MM.1S (cell line): ENCODE measurements at regions not wholly inside any gene's neighbourhood (a gene's known extent, or its start where the extent isn't known, plus 50 kb on each side); places are given as distances from the start of the nearest gene placed in this dataset.
"Not testable (repeated sequence)": the region's sequence is repeated elsewhere in the genome, so short reads cannot be mapped to it uniquely, and the experiment has no call there.

Experiments
- DNase-seq: peaks from one replicate; pipeline ENCODE4 v3.0.0-alpha.2; 2015
- H2AFZ ChIP-seq: fragments of 300-600 bp; sonication (generic); 2 replicates; pipeline ENCODE4 v1.6.0; 2016; ENCODE audit warnings: antibody characterized with exemption, low read length
- H3F3A ChIP-seq: fragments of 300-600 bp; sonication (generic); 2 replicates; pipeline ENCODE4 v1.6.1; 2016; ENCODE audit warnings: mild to moderate bottlenecking, antibody characterized with exemption, low read length, moderate library complexity, mixed read lengths; ENCODE audit not compliant: insufficient read depth
- H3K27ac ChIP-seq: fragments of 300-600 bp; sonication (generic); 2 replicates; pipeline ENCODE4 v1.5.1; 2016; ENCODE audit warnings: mild to moderate bottlenecking, low read length
- H3K27me3 ChIP-seq: fragments of 300-600 bp; sonication (generic); replicated peaks from 2 replicates; pipeline ENCODE4 v1.6.0; 2016; ENCODE audit warnings: low read length; ENCODE audit not compliant: insufficient read depth
- H3K36me3 ChIP-seq: fragments of 300-600 bp; sonication (generic); replicated peaks from 2 replicates; pipeline ENCODE4 v1.6.1; 2016; ENCODE audit warnings: mild to moderate bottlenecking, low read length, mixed read lengths; ENCODE audit not compliant: insufficient read depth
- H3K4me1 ChIP-seq: fragments of 300-600 bp; sonication (generic); 2 replicates; pipeline ENCODE4 v1.6.1; 2016; ENCODE audit warnings: low read length, mixed read lengths
- H3K4me2 ChIP-seq: fragments of 300-600 bp; sonication (generic); 2 replicates; pipeline ENCODE4 v1.6.0; 2016; ENCODE audit warnings: low read depth, low read length
- H3K4me3 ChIP-seq: fragments of 300-600 bp; sonication (generic); 2 replicates; pipeline ENCODE4 v1.5.1; 2016; ENCODE audit warnings: low read length, mixed read lengths
- H3K79me2 ChIP-seq: fragments of 300-600 bp; sonication (generic); 2 replicates; pipeline ENCODE4 v1.6.1; 2016; ENCODE audit warnings: mixed run types, low read length, mixed read lengths
- H3K9ac ChIP-seq: fragments of 300-600 bp; sonication (generic); 2 replicates; pipeline ENCODE4 v1.6.1; 2016; ENCODE audit warnings: low read length, mixed read lengths
- H3K9me2 ChIP-seq: fragments of 300-600 bp; sonication (generic); replicated peaks from 2 replicates; pipeline ENCODE4 v1.6.1; 2016; ENCODE audit warnings: mild to moderate bottlenecking, low read length, mixed read lengths; ENCODE audit not compliant: insufficient read depth
- H3K9me3 ChIP-seq: fragments of 300-600 bp; sonication (generic); replicated peaks from 2 replicates; pipeline ENCODE4 v1.6.1; 2016; ENCODE audit warnings: mild to moderate bottlenecking, low read length, mixed read lengths; ENCODE audit not compliant: insufficient read depth
- H4K20me1 ChIP-seq: fragments of 300-600 bp; sonication (generic); 2 replicates; pipeline ENCODE4 v1.6.1; 2016; ENCODE audit warnings: mild to moderate bottlenecking, low read length, moderate library complexity, mixed read lengths; ENCODE audit not compliant: insufficient read depth
- EZH2 ChIP-seq: fragments of 300-600 bp; sonication (generic); optimal IDR thresholded peaks from 2 replicates; pipeline ENCODE3; 2017; ENCODE audit warnings: low read depth, mild to moderate bottlenecking, antibody characterized with exemption, low read length, mixed read lengths
- EZH2phosphoT487 ChIP-seq: fragments of 300-600 bp; sonication (generic); IDR thresholded peaks from 2 replicates; pipeline ENCODE4 v1.6.1; 2018; ENCODE audit warnings: antibody characterized with exemption, low read length
- TF ChIP-seq, protein P1 (sequence below): fragments of 300-600 bp; sonication (generic); IDR thresholded peaks from 2 replicates; pipeline ENCODE4 v1.5.1; 2016; ENCODE audit warnings: antibody characterized with exemption, low read length, mixed read lengths

- no peak for TF ChIP-seq EZH2
- TF ChIP-seq, protein P1, sequence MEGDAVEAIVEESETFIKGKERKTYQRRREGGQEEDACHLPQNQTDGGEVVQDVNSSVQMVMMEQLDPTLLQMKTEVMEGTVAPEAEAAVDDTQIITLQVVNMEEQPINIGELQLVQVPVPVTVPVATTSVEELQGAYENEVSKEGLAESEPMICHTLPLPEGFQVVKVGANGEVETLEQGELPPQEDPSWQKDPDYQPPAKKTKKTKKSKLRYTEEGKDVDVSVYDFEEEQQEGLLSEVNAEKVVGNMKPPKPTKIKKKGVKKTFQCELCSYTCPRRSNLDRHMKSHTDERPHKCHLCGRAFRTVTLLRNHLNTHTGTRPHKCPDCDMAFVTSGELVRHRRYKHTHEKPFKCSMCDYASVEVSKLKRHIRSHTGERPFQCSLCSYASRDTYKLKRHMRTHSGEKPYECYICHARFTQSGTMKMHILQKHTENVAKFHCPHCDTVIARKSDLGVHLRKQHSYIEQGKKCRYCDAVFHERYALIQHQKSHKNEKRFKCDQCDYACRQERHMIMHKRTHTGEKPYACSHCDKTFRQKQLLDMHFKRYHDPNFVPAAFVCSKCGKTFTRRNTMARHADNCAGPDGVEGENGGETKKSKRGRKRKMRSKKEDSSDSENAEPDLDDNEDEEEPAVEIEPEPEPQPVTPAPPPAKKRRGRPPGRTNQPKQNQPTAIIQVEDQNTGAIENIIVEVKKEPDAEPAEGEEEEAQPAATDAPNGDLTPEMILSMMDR: no peak
- TF ChIP-seq EZH2phosphoT487: no peak
Measured at GRCh38 chr5:163748934-163749333, 243.5 kb downstream of the MAT2B start.

GRCh38 chr5:163750415-163750814, 245.0 kb downstream of the MAT2B start:
- H3K36me3 ChIP-seq, H3K9me3 ChIP-seq, H4K20me1 ChIP-seq, H3K27ac ChIP-seq, H3K9me2 ChIP-seq, H3K4me1 ChIP-seq, DNase-seq, H3K4me2 ChIP-seq, H3K79me2 ChIP-seq, H3K4me3 ChIP-seq, H3F3A ChIP-seq, H3K27me3 ChIP-seq, H2AFZ ChIP-seq, H3K9ac ChIP-seq: not testable (repeated sequence)

More at GRCh38 chr5:163748934-163749333, 243.5 kb downstream of the MAT2B start:
- no peaks in the 10 kb centered on the region for H3K36me3 ChIP-seq
- H3K4me2 ChIP-seq: no peak overlapping the region
- H3K27ac ChIP-seq: no peak overlapping the region
- H3K9me3 ChIP-seq: no peaks in the 10 kb centered on the region
- H3F3A ChIP-seq: no peaks in the 10 kb centered on the region
- H3K9ac ChIP-seq: no peak overlapping the region
- DNase-seq: no peak
- no peaks in the 10 kb centered on the region for H4K20me1 ChIP-seq
- H3K4me1 ChIP-seq: no peaks in the 10 kb centered on the region
- H3K79me2 ChIP-seq: no peaks in the 10 kb centered on the region
- no peak overlapping the region for H3K4me3 ChIP-seq
- H3K27me3 ChIP-seq: no peaks in the 10 kb centered on the region
- no peak overlapping the region for H2AFZ ChIP-seq
- H3K9me2 ChIP-seq: no peaks in the 10 kb centered on the region

DNA sequence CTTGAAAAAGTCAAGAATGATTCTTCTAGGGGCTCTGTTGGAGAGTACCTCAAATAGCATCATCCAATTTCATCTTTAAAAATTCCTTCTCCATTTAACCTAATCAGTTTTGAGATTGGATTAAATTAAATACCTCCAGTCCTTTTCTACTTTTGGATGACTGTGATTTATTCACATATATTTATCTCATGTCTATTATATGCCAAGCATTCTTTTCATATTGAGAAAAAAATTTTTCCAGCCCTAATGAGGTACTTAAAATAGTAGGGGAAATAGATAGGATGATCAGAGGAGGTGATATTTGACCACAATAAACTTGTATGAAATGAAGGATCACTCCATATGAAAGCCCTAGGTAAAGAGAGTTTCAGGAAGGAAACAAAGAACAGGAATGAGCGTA, 250.1 kb downstream of the MAT2B start:
- H4K20me1 ChIP-seq: no peaks in the 10 kb centered on the region
- no peak overlapping the region for H3K4me3 ChIP-seq
- H3K27me3 ChIP-seq: no peaks in the 10 kb centered on the region
- no peak overlapping the region for H3K9ac ChIP-seq
- no peak overlapping the region for H3K4me2 ChIP-seq
- TF ChIP-seq EZH2 (no peak), EZH2phosphoT487 (no peak)
- TF ChIP-seq, protein P1: no peak
- H3K36me3 ChIP-seq: no peaks in the 10 kb centered on the region
- no peaks in the 10 kb centered on the region for H3K4me1 ChIP-seq
- no peaks in the 10 kb centered on the region for H3K9me3 ChIP-seq
- H3K79me2 ChIP-seq: no peaks in the 10 kb centered on the region
- no peak for DNase-seq
- no peak overlapping the region for H2AFZ ChIP-seq
- no peaks in the 10 kb centered on the region for H3K9me2 ChIP-seq
- H3F3A ChIP-seq: no peaks in the 10 kb centered on the region
- no peak overlapping the region for H3K27ac ChIP-seq

DNA sequence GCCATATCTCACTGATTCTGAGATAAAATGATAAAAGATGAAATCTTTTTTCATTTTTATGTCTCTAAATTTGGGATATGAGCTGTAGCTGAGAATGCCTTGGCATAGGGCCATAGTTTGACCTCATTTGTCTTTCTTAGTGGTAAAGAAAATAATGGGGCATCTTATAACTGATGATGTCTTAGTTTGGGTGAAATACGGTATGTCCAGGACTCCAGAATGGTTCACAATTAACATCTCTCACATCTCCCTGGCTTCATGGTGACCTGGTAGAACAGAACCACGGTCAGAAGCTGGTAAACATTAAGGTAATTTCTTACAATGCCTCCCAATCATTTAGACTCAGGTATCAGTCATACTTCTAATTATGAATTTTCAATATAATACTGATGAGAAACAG, 250.8 kb downstream of the MAT2B start:
- no peak overlapping the region for H3K9ac ChIP-seq
- TF ChIP-seq EZH2phosphoT487: no peak
- H3K9me3 ChIP-seq: no peaks in the 10 kb centered on the region
- H2AFZ ChIP-seq: no peak overlapping the region
- H3K27me3 ChIP-seq: no peaks in the 10 kb centered on the region
- no peak overlapping the region for H3K27ac ChIP-seq
- no peaks in the 10 kb centered on the region for H3F3A ChIP-seq
- no peaks in the 10 kb centered on the region for H4K20me1 ChIP-seq
- no peaks in the 10 kb centered on the region for H3K79me2 ChIP-seq
- no peak overlapping the region for H3K4me3 ChIP-seq
- no peaks in the 10 kb centered on the region for H3K36me3 ChIP-seq
- no peak overlapping the region for H3K4me2 ChIP-seq
- no peak for DNase-seq
- no peaks in the 10 kb centered on the region for H3K4me1 ChIP-seq
- no peaks in the 10 kb centered on the region for H3K9me2 ChIP-seq
